ENCODE measurements at regions not wholly inside any gene's neighbourhood (a gene's known extent, or its start where the extent isn't known, plus 50 kb on each side); places are given as distances from the start of the nearest gene placed in this dataset.

DNA sequence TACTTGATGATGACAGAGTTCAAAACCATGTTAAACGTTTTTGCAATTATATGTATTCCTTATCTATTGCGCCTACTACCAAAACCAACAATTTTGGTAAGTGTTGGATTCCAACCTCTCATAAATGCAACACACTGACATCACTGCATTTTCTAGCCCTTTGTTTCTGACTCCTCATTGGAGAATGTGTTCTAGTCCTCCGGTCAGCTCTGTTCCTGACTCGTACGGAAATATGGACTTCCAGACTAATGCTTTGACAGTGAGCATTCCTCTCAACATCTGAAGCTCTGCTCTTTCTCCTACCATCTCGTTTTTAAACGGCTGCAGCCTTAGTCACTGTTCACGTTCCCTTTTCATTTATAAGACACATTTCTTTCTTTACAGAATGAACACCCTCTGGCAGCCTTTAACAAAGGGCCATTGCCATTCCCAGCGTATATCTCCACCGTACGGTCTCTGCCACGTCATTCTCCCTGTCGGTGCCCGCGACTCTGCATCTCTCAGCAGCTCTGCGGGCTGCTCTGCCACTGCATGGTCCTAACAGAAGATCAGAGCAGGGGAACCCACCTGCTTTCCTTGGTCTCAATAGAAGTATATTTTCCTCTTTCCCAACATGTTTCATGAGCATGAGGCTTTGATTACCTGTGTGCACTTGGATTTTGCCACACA is 103.0 kb upstream of the SYNDIG1 start:
- TF ChIP-seq, protein P1, sequence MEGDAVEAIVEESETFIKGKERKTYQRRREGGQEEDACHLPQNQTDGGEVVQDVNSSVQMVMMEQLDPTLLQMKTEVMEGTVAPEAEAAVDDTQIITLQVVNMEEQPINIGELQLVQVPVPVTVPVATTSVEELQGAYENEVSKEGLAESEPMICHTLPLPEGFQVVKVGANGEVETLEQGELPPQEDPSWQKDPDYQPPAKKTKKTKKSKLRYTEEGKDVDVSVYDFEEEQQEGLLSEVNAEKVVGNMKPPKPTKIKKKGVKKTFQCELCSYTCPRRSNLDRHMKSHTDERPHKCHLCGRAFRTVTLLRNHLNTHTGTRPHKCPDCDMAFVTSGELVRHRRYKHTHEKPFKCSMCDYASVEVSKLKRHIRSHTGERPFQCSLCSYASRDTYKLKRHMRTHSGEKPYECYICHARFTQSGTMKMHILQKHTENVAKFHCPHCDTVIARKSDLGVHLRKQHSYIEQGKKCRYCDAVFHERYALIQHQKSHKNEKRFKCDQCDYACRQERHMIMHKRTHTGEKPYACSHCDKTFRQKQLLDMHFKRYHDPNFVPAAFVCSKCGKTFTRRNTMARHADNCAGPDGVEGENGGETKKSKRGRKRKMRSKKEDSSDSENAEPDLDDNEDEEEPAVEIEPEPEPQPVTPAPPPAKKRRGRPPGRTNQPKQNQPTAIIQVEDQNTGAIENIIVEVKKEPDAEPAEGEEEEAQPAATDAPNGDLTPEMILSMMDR (conservative IDR thresholded peaks at IDR 0.05; ENCODE audit: low read depth, low read length), result no peak
- no peak for TF ChIP-seq EZH2 (IDR thresholded peaks at IDR 0.05; ENCODE audit: low read length, unreplicated experiment)
